ENCODE measurements at regions not wholly inside any gene's neighbourhood (a gene's known extent, or its start where the extent isn't known, plus 50 kb on each side); places are given as distances from the start of the nearest gene placed in this dataset.

GRCh38 chrX:28273736-28274135 lies 292.5 kb upstream of the DCAF8L1 start:
- no CpG with 5 or more reads among the region's 3 CpGs for WGBS (ENCODE audit: extremely low coverage, insufficient coverage, insufficient read length)
- H3K79me1 ChIP-seq (ENCODE audit: low read length) = no peaks in the 10 kb centered on the region
- no peak for DNase-seq
- no peaks in the 10 kb centered on the region for H3K36me3 ChIP-seq (ENCODE audit: control insufficient read depth in 1 of 2, insufficient read depth in 2 of 2, low read length in 2 of 2)
- no peak overlapping the region for H2BK5ac ChIP-seq (ENCODE audit: low read depth, low read length, poor library complexity)
- no peak overlapping the region for H3K18ac ChIP-seq (ENCODE audit: low read length)
- no peak overlapping the region for H2BK12ac ChIP-seq (ENCODE audit: low read length)
- no peak overlapping the region for H3K9ac ChIP-seq (ENCODE audit: low read length)
- H3K27me3 ChIP-seq (ENCODE audit: insufficient read depth, low read length) = no peaks in the 10 kb centered on the region
- H3K23ac ChIP-seq (ENCODE audit: low read length) = no peak overlapping the region
- H2AK5ac ChIP-seq (ENCODE audit: low read length) = no peak overlapping the region
- no peak overlapping the region for H2BK120ac ChIP-seq (ENCODE audit: insufficient read depth, low read length, poor library complexity)
- H3K27ac ChIP-seq (ENCODE audit: low read depth, low read length) = no peak overlapping the region
- H3K4me1 ChIP-seq (ENCODE audit: control insufficient read depth in 1 of 2, insufficient read depth in 2 of 2, low read length in 2 of 2) = no peaks in the 10 kb centered on the region
- no peaks in the 10 kb centered on the region for H3K9me3 ChIP-seq (ENCODE audit: insufficient read depth, low read depth, low read length)
- no peak overlapping the region for H3K4me2 ChIP-seq (ENCODE audit: low read length)
- H3K79me2 ChIP-seq (ENCODE audit: control insufficient read depth, insufficient read depth, low read length, poor library complexity) = no peaks in the 10 kb centered on the region
- H4K91ac ChIP-seq (ENCODE audit: low read depth, low read length) = no peak overlapping the region
- no peak overlapping the region for H4K8ac ChIP-seq (ENCODE audit: low read depth, low read length)
- no peak overlapping the region for H3K4me3 ChIP-seq (ENCODE audit: low read depth, low read length)
- no peak overlapping the region for H2AFZ ChIP-seq (ENCODE audit: insufficient read depth, low read length, poor library complexity)
- H4K12ac ChIP-seq (ENCODE audit: low read depth, low read length) = no peak overlapping the region
- H3K4ac ChIP-seq (ENCODE audit: low read depth, low read length) = no peak overlapping the region
- no peak overlapping the region for H3K14ac ChIP-seq (ENCODE audit: low read length)

DNA sequence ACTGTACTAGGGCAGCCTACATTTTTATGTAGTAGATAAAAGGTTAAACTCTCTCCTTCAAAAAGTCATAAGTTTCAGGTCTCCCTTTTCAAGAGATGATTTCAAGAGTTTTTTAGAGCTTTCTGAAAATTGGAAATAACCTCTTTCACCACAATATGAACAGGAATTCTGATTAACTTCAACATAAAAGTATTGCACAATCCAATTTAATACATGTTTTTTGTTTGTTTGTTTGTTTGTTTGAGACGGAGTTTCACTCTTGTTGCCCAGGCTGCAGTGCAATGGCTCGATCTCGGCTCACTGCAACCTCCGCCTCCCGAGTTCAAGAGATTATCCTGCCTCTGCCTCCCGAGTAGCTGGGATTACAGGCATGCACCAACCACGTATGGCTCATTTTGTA lies 265.4 kb upstream of the DCAF8L1 start:
- H4K12ac ChIP-seq (ENCODE audit: low read depth, low read length) = no peak overlapping the region
- no peaks in the 10 kb centered on the region for H3K27me3 ChIP-seq (ENCODE audit: insufficient read depth, low read length)
- H3K79me1 ChIP-seq (ENCODE audit: low read length) = no peaks in the 10 kb centered on the region
- no peaks in the 10 kb centered on the region for H3K4me1 ChIP-seq (ENCODE audit: control insufficient read depth in 1 of 2, insufficient read depth in 2 of 2, low read length in 2 of 2)
- no peak overlapping the region for H4K91ac ChIP-seq (ENCODE audit: low read depth, low read length)
- no peak overlapping the region for H2AFZ ChIP-seq (ENCODE audit: insufficient read depth, low read length, poor library complexity)
- no peak overlapping the region for H4K8ac ChIP-seq (ENCODE audit: low read depth, low read length)
- no peak overlapping the region for H2BK5ac ChIP-seq (ENCODE audit: low read depth, low read length, poor library complexity)
- no peak overlapping the region for H3K18ac ChIP-seq (ENCODE audit: low read length)
- no peak overlapping the region for H2BK120ac ChIP-seq (ENCODE audit: insufficient read depth, low read length, poor library complexity)
- H3K14ac ChIP-seq (ENCODE audit: low read length) = no peak overlapping the region
- WGBS (ENCODE audit: extremely low coverage, insufficient coverage, insufficient read length) = no CpG with 5 or more reads among the region's 7 CpGs
- no peak overlapping the region for H3K4me2 ChIP-seq (ENCODE audit: low read length)
- H3K36me3 ChIP-seq (ENCODE audit: control insufficient read depth in 1 of 2, insufficient read depth in 2 of 2, low read length in 2 of 2) = no peaks in the 10 kb centered on the region
- H3K9ac ChIP-seq (ENCODE audit: low read length) = no peak overlapping the region
- H3K9me3 ChIP-seq (ENCODE audit: insufficient read depth, low read depth, low read length) = no peaks in the 10 kb centered on the region
- H3K4ac ChIP-seq (ENCODE audit: low read depth, low read length) = no peak overlapping the region
- H2BK12ac ChIP-seq (ENCODE audit: low read length) = no peak overlapping the region
- no peaks in the 10 kb centered on the region for H3K79me2 ChIP-seq (ENCODE audit: control insufficient read depth, insufficient read depth, low read length, poor library complexity)
- no peak overlapping the region for H3K4me3 ChIP-seq (ENCODE audit: low read depth, low read length)
- H3K23ac ChIP-seq (ENCODE audit: low read length) = no peak overlapping the region
- no peak for DNase-seq
- H3K27ac ChIP-seq (ENCODE audit: low read depth, low read length) = no peak overlapping the region
- no peak overlapping the region for H2AK5ac ChIP-seq (ENCODE audit: low read length)

- no peak overlapping the region for H3K4ac ChIP-seq (ENCODE audit: low read depth, low read length)
- no peak overlapping the region for H2BK120ac ChIP-seq (ENCODE audit: insufficient read depth, low read length, poor library complexity)
- no peaks in the 10 kb centered on the region for H3K4me1 ChIP-seq (ENCODE audit: control insufficient read depth in 1 of 2, insufficient read depth in 2 of 2, low read length in 2 of 2)
- H2AFZ ChIP-seq (ENCODE audit: insufficient read depth, low read length, poor library complexity) = no peak overlapping the region
- H3K23ac ChIP-seq (ENCODE audit: low read length) = no peak overlapping the region
- no peak overlapping the region for H3K4me2 ChIP-seq (ENCODE audit: low read length)
- H3K27ac ChIP-seq (ENCODE audit: low read depth, low read length) = no peak overlapping the region
- H3K9ac ChIP-seq (ENCODE audit: low read length) = no peak overlapping the region
- no peaks in the 10 kb centered on the region for H3K79me2 ChIP-seq (ENCODE audit: control insufficient read depth, insufficient read depth, low read length, poor library complexity)
- H2BK5ac ChIP-seq (ENCODE audit: low read depth, low read length, poor library complexity) = no peak overlapping the region
- no peaks in the 10 kb centered on the region for H3K27me3 ChIP-seq (ENCODE audit: insufficient read depth, low read length)
- H2AK5ac ChIP-seq (ENCODE audit: low read length) = no peak overlapping the region
- H4K8ac ChIP-seq (ENCODE audit: low read depth, low read length) = no peak overlapping the region
- no peak overlapping the region for H2BK12ac ChIP-seq (ENCODE audit: low read length)
- H4K91ac ChIP-seq (ENCODE audit: low read depth, low read length) = no peak overlapping the region
- H3K18ac ChIP-seq (ENCODE audit: low read length) = no peak overlapping the region
- no peak overlapping the region for H3K4me3 ChIP-seq (ENCODE audit: low read depth, low read length)
- no peaks in the 10 kb centered on the region for H3K36me3 ChIP-seq (ENCODE audit: control insufficient read depth in 1 of 2, insufficient read depth in 2 of 2, low read length in 2 of 2)
- H3K14ac ChIP-seq (ENCODE audit: low read length) = no peak overlapping the region
- DNase-seq = no peak
- no peak overlapping the region for H4K12ac ChIP-seq (ENCODE audit: low read depth, low read length)
- no peaks in the 10 kb centered on the region for H3K9me3 ChIP-seq (ENCODE audit: insufficient read depth, low read depth, low read length)
- no peaks in the 10 kb centered on the region for H3K79me1 ChIP-seq (ENCODE audit: low read length)
Observed at GRCh38 chrX:28229217-28229616, 248.0 kb upstream of the DCAF8L1 start.

DNA sequence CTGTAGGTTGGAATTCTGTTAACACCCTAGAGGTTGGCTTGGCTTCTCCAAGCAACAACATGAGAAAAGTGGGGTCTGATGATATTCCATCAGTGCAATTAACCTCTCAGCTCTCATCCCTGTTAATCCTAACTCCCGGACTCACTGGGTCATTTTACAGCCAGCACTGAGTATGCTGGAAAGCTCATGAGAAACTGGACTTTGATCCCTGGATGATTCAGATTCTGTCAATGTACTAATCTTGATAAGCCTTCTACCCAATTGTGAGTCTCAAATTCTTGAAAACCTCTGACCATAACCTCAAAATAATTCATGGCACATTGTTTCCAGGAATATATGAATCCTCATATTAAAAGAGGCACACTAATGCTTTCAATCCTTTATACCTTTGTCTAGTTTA lies 244.3 kb upstream of the DCAF8L1 start:
- no peak overlapping the region for H2AFZ ChIP-seq (ENCODE audit: insufficient read depth, low read length, poor library complexity)
- no peak overlapping the region for H4K8ac ChIP-seq (ENCODE audit: low read depth, low read length)
- H3K79me2 ChIP-seq (ENCODE audit: control insufficient read depth, insufficient read depth, low read length, poor library complexity) = no peaks in the 10 kb centered on the region
- H4K12ac ChIP-seq (ENCODE audit: low read depth, low read length) = no peak overlapping the region
- no peak overlapping the region for H3K4ac ChIP-seq (ENCODE audit: low read depth, low read length)
- no peaks in the 10 kb centered on the region for H3K27me3 ChIP-seq (ENCODE audit: insufficient read depth, low read length)
- H3K14ac ChIP-seq (ENCODE audit: low read length) = no peak overlapping the region
- no peak overlapping the region for H3K4me2 ChIP-seq (ENCODE audit: low read length)
- no peak overlapping the region for H3K4me3 ChIP-seq (ENCODE audit: low read depth, low read length)
- no peak overlapping the region for H2BK5ac ChIP-seq (ENCODE audit: low read depth, low read length, poor library complexity)
- DNase-seq = no peak
- H2AK5ac ChIP-seq (ENCODE audit: low read length) = no peak overlapping the region
- no peak overlapping the region for H3K9ac ChIP-seq (ENCODE audit: low read length)
- no peak overlapping the region for H4K91ac ChIP-seq (ENCODE audit: low read depth, low read length)
- H3K36me3 ChIP-seq (ENCODE audit: control insufficient read depth in 1 of 2, insufficient read depth in 2 of 2, low read length in 2 of 2) = no peaks in the 10 kb centered on the region
- H3K27ac ChIP-seq (ENCODE audit: low read depth, low read length) = no peak overlapping the region
- H3K4me1 ChIP-seq (ENCODE audit: control insufficient read depth in 1 of 2, insufficient read depth in 2 of 2, low read length in 2 of 2) = no peaks in the 10 kb centered on the region
- H2BK120ac ChIP-seq (ENCODE audit: insufficient read depth, low read length, poor library complexity) = no peak overlapping the region
- no CpG with 5 or more reads among the region's 1 CpG for WGBS (ENCODE audit: extremely low coverage, insufficient coverage, insufficient read length)
- no peak overlapping the region for H3K18ac ChIP-seq (ENCODE audit: low read length)
- no peak overlapping the region for H3K23ac ChIP-seq (ENCODE audit: low read length)
- H3K9me3 ChIP-seq (ENCODE audit: insufficient read depth, low read depth, low read length) = no peaks in the 10 kb centered on the region
- no peak overlapping the region for H2BK12ac ChIP-seq (ENCODE audit: low read length)
- no peaks in the 10 kb centered on the region for H3K79me1 ChIP-seq (ENCODE audit: low read length)

DNA sequence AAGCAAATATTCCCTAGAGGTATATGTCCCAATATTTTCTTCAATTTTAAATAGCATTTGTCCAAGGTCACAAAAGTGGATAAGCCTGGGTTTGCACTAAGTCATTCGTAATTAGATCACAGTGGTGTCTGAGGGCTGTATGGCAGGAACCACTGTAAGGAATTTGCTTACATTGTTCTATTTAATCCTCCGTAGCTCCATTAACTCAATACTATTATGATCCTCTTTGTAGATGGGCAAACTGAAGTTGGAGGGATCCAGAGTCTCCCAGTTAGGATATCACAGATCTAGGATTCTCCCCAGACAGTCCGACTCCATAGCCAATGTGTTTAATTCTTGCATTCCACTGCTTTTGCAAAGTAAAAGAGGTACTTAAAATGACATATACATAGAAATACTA lies 242.7 kb upstream of the DCAF8L1 start:
- no peak overlapping the region for H3K18ac ChIP-seq (ENCODE audit: low read length)
- no peaks in the 10 kb centered on the region for H3K4me1 ChIP-seq (ENCODE audit: control insufficient read depth in 1 of 2, insufficient read depth in 2 of 2, low read length in 2 of 2)
- no peaks in the 10 kb centered on the region for H3K36me3 ChIP-seq (ENCODE audit: control insufficient read depth in 1 of 2, insufficient read depth in 2 of 2, low read length in 2 of 2)
- H2BK12ac ChIP-seq (ENCODE audit: low read length) = no peak overlapping the region
- no peak overlapping the region for H4K8ac ChIP-seq (ENCODE audit: low read depth, low read length)
- H3K4ac ChIP-seq (ENCODE audit: low read depth, low read length) = no peak overlapping the region
- H3K9me3 ChIP-seq (ENCODE audit: insufficient read depth, low read depth, low read length) = no peaks in the 10 kb centered on the region
- no peak overlapping the region for H3K23ac ChIP-seq (ENCODE audit: low read length)
- no peak overlapping the region for H2BK5ac ChIP-seq (ENCODE audit: low read depth, low read length, poor library complexity)
- H2BK120ac ChIP-seq (ENCODE audit: insufficient read depth, low read length, poor library complexity) = no peak overlapping the region
- H3K4me2 ChIP-seq (ENCODE audit: low read length) = no peak overlapping the region
- H3K79me1 ChIP-seq (ENCODE audit: low read length) = no peaks in the 10 kb centered on the region
- WGBS (ENCODE audit: extremely low coverage, insufficient coverage, insufficient read length) = no CpG with 5 or more reads among the region's 3 CpGs
- no peaks in the 10 kb centered on the region for H3K27me3 ChIP-seq (ENCODE audit: insufficient read depth, low read length)
- no peak overlapping the region for H3K4me3 ChIP-seq (ENCODE audit: low read depth, low read length)
- H4K12ac ChIP-seq (ENCODE audit: low read depth, low read length) = no peak overlapping the region
- no peak overlapping the region for H2AFZ ChIP-seq (ENCODE audit: insufficient read depth, low read length, poor library complexity)
- no peak overlapping the region for H3K9ac ChIP-seq (ENCODE audit: low read length)
- H3K79me2 ChIP-seq (ENCODE audit: control insufficient read depth, insufficient read depth, low read length, poor library complexity) = no peaks in the 10 kb centered on the region
- no peak overlapping the region for H2AK5ac ChIP-seq (ENCODE audit: low read length)
- no peak overlapping the region for H3K14ac ChIP-seq (ENCODE audit: low read length)
- H4K91ac ChIP-seq (ENCODE audit: low read depth, low read length) = no peak overlapping the region
- DNase-seq = no peak
- no peak overlapping the region for H3K27ac ChIP-seq (ENCODE audit: low read depth, low read length)
